ENCODE measurements at regions not wholly inside any gene's neighbourhood (a gene's known extent, or its start where the extent isn't known, plus 50 kb on each side); places are given as distances from the start of the nearest gene placed in this dataset.
"Not testable (repeated sequence)": the region's sequence is repeated elsewhere in the genome, so short reads cannot be mapped to it uniquely, and the experiment has no call there.

DNA sequence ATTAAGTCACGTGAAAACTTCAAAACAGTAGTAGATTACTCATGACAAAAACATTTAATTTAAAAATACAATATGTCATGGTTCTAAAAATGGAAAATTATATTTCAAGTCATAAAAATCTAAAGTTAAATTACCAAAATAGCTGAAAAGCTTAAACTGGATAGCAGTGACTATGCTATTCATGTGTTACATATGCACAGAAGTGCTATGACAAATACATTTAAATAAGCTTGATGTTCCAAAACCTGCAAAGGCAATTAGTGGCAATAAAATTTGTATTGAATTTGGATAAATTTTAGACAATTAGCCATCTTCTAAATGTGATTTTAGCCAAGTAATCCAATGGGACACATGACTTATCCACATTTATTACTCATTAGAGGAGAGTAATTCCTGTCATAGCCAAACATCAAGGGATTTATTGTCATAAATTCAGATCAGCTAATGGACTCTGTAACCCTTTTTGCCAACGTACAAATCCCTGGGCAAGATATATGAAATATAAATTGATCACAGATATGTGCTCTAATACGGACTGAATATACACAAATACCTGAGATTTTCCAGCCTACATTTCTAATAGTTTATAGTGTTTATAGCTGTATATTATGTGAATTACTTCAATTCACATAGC is 419.4 kb downstream of the ISL1 start:
- Histone ChIP-seq H3K9me3 (ENCODE audit: control insufficient read depth in 5 of 5, low read length in 5 of 5) (no peaks in the 10 kb centered on the region), H3K9ac (ENCODE audit: low read length in 5 of 5) (no peak overlapping the region), H3K4me1 (ENCODE audit: control insufficient read depth in 5 of 5, insufficient read depth in 5 of 5, low read length in 5 of 5) (peaks cover 0 to 5% (median 0%) of the 10 kb centered on the region in 5 donors), H3K27ac (ENCODE audit: low read depth, low read length) (no peak overlapping the region), H3K36me3 (ENCODE audit: control insufficient read depth in 5 of 5, insufficient read depth in 5 of 5, low read length in 5 of 5) (no peaks in the 10 kb centered on the region), H3K27me3 (ENCODE audit: control insufficient read depth in 5 of 5, insufficient read depth in 4 of 5, low read length in 5 of 5) (no peaks in the 10 kb centered on the region), H3K4me3 (ENCODE audit: low read depth in 1 of 5, low read length in 5 of 5) (no peak overlapping the region)

DNA sequence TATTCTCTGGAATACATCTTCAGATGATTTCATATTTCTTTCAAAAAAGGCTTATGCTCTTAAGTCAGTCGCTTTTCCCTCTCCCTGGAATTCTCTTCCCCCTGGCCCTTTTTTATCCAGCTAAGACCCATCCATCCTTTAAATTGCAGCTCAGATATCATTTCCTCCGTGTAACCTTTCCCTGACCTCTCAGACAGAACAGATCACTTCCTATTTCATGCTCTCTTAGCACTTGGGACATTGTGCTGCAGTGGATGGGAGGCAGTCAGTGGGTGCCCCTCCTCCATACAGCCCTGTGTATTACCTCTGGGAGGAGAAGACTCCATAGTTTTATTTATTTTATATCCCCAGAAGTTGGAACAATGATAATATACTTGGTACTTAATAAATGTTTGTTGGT is 423.4 kb downstream of the ISL1 start:
- Histone ChIP-seq H3K9ac (ENCODE audit: low read length in 5 of 5) (no peak overlapping the region), H3K9me3 (ENCODE audit: control insufficient read depth in 5 of 5, low read length in 5 of 5) (no peaks in the 10 kb centered on the region), H3K4me3 (ENCODE audit: low read depth in 1 of 5, low read length in 5 of 5) (no peak overlapping the region), H3K36me3 (ENCODE audit: control insufficient read depth in 5 of 5, insufficient read depth in 5 of 5, low read length in 5 of 5) (no peaks in the 10 kb centered on the region), H3K27ac (ENCODE audit: low read depth, low read length) (no peak overlapping the region), H3K4me1 (ENCODE audit: control insufficient read depth in 5 of 5, insufficient read depth in 5 of 5, low read length in 5 of 5) (peaks cover 0 to 5% (median 0%) of the 10 kb centered on the region in 5 donors), H3K27me3 (ENCODE audit: control insufficient read depth in 5 of 5, insufficient read depth in 4 of 5, low read length in 5 of 5) (no peaks in the 10 kb centered on the region)

DNA sequence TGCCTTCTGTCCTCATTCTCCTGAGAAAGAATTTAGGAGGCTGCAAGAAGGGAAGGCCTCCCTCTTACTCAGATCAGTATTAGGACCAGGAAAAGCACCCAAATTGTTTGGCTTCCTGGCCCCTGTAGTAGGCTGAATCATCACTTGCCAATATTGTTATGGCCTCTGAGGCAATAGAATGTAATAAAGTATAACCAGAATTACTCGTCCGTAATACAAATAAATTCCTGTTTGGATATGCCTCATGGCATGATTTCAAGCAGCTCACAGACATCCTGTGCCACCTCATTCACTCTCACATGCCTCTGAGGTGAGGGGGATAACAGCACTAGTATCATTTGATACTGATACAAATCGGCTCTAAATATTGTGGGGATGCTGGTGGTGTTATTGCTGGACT is 427.3 kb downstream of the ISL1 start:
- H3K27me3 ChIP-seq (ENCODE audit: control insufficient read depth in 5 of 5, insufficient read depth in 4 of 5, low read length in 5 of 5), result no peaks in the 10 kb centered on the region
- H3K4me3 ChIP-seq (ENCODE audit: low read depth in 1 of 5, low read length in 5 of 5), result no peak overlapping the region
- H3K36me3 ChIP-seq (ENCODE audit: control insufficient read depth in 5 of 5, insufficient read depth in 5 of 5, low read length in 5 of 5), result no peaks in the 10 kb centered on the region
- H3K4me1 ChIP-seq (ENCODE audit: control insufficient read depth in 5 of 5, insufficient read depth in 5 of 5, low read length in 5 of 5), result peaks cover 0 to 2% (median 0%) of the 10 kb centered on the region in 5 donors
- no peak overlapping the region for H3K27ac ChIP-seq (ENCODE audit: low read depth, low read length)
- no peak overlapping the region for H3K9ac ChIP-seq (ENCODE audit: low read length in 5 of 5)
- H3K9me3 ChIP-seq (ENCODE audit: control insufficient read depth in 5 of 5, low read length in 5 of 5), result no peaks in the 10 kb centered on the region

DNA sequence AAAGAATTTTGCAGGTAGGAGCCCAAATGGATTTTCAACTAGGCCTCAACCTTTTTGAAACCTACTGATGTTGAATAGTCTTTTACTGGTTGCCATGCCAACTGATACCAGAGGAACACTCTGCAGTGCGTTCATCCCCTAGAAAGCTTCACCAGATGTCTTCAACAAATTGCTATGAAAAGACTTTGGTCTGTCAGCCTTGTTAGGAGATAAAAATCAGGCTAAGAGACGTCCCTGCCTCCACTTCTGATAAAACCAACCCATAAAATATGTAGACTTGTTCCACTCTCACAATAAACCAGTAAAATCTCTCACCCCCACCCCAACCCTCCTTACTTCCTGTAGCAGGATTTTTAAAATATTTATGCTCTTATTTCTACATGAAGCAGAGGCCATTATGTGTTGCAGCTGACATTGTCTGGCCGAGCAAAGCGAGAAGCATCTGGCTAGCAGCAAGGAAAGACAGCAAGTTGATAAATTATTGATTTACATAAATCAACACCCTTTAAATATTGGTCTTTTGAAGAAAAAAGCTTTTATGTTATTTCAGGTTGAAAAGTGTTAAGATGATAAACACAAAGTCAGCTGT is 428.7 kb downstream of the ISL1 start:
- H3K36me3 ChIP-seq (ENCODE audit: control insufficient read depth in 5 of 5, insufficient read depth in 5 of 5, low read length in 5 of 5), result no peaks in the 10 kb centered on the region
- no peak overlapping the region for H3K4me3 ChIP-seq (ENCODE audit: low read depth in 1 of 5, low read length in 5 of 5)
- H3K9me3 ChIP-seq (ENCODE audit: control insufficient read depth in 5 of 5, low read length in 5 of 5), result no peaks in the 10 kb centered on the region
- no peak overlapping the region for H3K9ac ChIP-seq (ENCODE audit: low read length in 5 of 5)
- no peak overlapping the region for H3K27ac ChIP-seq (ENCODE audit: low read depth, low read length)
- no peaks in the 10 kb centered on the region for H3K27me3 ChIP-seq (ENCODE audit: control insufficient read depth in 5 of 5, insufficient read depth in 4 of 5, low read length in 5 of 5)
- peaks cover 0 to 8% (median 0%) of the 10 kb centered on the region in 5 donors for H3K4me1 ChIP-seq (ENCODE audit: control insufficient read depth in 5 of 5, insufficient read depth in 5 of 5, low read length in 5 of 5)

DNA sequence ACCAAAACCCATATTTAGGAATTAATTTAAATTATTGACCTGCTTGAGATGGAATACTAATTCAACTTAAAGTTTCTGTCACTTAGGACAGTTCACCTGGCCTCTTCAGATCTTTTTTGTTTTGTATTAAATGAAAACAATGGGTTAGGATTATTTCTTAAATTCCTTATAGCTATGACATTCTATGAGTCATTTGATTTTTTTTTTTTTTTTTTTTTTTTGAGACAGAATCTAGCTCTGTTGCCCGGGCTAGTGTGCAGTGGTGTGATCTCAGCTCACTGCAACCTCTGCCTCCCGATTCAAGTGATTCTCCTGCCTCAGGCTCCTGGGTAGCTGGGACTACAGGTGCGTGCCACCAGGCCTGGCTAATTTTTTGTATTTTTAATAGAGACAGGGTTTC is 431.6 kb downstream of the ISL1 start:
- H3K27me3 ChIP-seq (ENCODE audit: control insufficient read depth in 5 of 5, insufficient read depth in 4 of 5, low read length in 5 of 5); H3K36me3 ChIP-seq (ENCODE audit: control insufficient read depth in 5 of 5, insufficient read depth in 5 of 5, low read length in 5 of 5); H3K4me1 ChIP-seq (ENCODE audit: control insufficient read depth in 5 of 5, insufficient read depth in 5 of 5, low read length in 5 of 5); H3K27ac ChIP-seq (ENCODE audit: low read depth, low read length); H3K9ac ChIP-seq (ENCODE audit: low read length in 5 of 5); H3K9me3 ChIP-seq (ENCODE audit: control insufficient read depth in 5 of 5, low read length in 5 of 5); H3K4me3 ChIP-seq (ENCODE audit: low read depth in 1 of 5, low read length in 5 of 5): not testable (repeated sequence)

DNA sequence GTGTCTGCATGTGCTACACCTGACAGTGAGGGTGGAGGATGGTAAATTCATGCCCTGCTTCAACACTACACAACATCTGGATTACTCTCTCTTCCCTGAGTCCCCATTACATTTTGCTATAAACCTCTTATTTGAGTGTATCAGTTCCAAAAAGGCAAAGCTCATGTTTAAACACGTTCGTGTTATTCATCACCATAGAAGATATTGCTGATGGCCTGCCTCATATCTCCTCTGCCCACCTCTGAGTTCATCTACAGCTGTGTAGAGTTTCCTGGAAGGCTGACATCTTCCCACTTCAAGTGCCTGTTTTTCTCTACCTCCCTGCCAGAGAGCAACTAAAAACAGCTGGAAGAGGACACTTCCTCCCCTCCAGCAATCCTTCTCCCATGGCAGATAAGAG is 433.2 kb downstream of the ISL1 start:
- H3K27me3 ChIP-seq (ENCODE audit: control insufficient read depth in 5 of 5, insufficient read depth in 4 of 5, low read length in 5 of 5), result no peaks in the 10 kb centered on the region
- no peaks in the 10 kb centered on the region for H3K9me3 ChIP-seq (ENCODE audit: control insufficient read depth in 5 of 5, low read length in 5 of 5)
- H3K4me3 ChIP-seq (ENCODE audit: low read depth in 1 of 5, low read length in 5 of 5), result no peak overlapping the region
- H3K36me3 ChIP-seq (ENCODE audit: control insufficient read depth in 5 of 5, insufficient read depth in 5 of 5, low read length in 5 of 5), result no peaks in the 10 kb centered on the region
- no peak overlapping the region for H3K27ac ChIP-seq (ENCODE audit: low read depth, low read length)
- H3K4me1 ChIP-seq (ENCODE audit: control insufficient read depth in 5 of 5, insufficient read depth in 5 of 5, low read length in 5 of 5), result peaks cover 0 to 8% (median 0%) of the 10 kb centered on the region in 5 donors
- H3K9ac ChIP-seq (ENCODE audit: low read length in 5 of 5), result no peak overlapping the region

DNA sequence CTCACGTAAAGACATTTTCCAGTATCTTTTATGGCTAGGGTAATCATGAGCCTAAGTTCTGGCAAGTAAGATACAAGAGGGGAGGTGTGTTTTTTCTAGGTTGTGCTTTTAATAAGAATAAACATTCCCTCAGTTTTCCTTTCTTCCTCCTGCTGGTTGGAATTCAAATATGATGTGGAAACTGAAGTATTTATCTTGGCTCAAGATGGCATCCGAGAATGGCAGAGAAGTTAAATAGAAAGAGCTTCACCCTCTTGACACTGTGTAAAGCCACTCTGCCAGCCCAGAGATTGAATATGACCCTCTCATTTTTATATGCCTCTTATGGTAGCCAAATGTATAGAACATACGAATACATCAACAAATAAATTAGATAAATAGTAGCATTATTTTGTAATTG is 438.4 kb downstream of the ISL1 start:
- no peaks in the 10 kb centered on the region for H3K4me1 ChIP-seq (ENCODE audit: control insufficient read depth in 5 of 5, insufficient read depth in 5 of 5, low read length in 5 of 5)
- no peaks in the 10 kb centered on the region for H3K9me3 ChIP-seq (ENCODE audit: control insufficient read depth in 5 of 5, low read length in 5 of 5)
- no peaks in the 10 kb centered on the region for H3K27me3 ChIP-seq (ENCODE audit: control insufficient read depth in 5 of 5, insufficient read depth in 4 of 5, low read length in 5 of 5)

DNA sequence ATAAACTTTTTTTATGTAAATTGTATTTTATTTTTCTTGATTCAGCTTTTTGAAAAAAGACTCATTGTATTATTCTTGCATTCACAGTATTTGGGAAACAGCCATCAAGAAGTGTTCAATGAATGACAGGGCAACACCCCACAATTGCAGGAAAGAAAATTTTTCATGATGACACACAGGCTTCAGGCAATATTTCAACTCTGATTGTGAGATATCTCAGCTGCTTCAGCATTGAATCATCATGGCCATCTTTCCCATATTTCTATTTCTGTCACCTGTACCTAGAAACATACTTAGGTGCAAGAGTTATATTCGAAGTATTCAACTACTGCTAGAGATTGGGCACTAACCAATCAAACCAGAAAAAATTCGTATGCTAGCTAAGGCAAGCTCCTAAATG is 446.0 kb downstream of the ISL1 start:
- H3K9me3 ChIP-seq (ENCODE audit: control insufficient read depth in 5 of 5, low read length in 5 of 5), result no peaks in the 10 kb centered on the region
- peaks cover 0 to 5% (median 0%) of the 10 kb centered on the region in 5 donors for H3K4me1 ChIP-seq (ENCODE audit: control insufficient read depth in 5 of 5, insufficient read depth in 5 of 5, low read length in 5 of 5)
- no peak overlapping the region for H3K9ac ChIP-seq (ENCODE audit: low read length in 5 of 5)
- no peak overlapping the region for H3K27ac ChIP-seq (ENCODE audit: low read depth, low read length)
- H3K4me3 ChIP-seq (ENCODE audit: low read depth in 1 of 5, low read length in 5 of 5), result no peak overlapping the region
- H3K27me3 ChIP-seq (ENCODE audit: control insufficient read depth in 5 of 5, insufficient read depth in 4 of 5, low read length in 5 of 5), result no peaks in the 10 kb centered on the region
- no peaks in the 10 kb centered on the region for H3K36me3 ChIP-seq (ENCODE audit: control insufficient read depth in 5 of 5, insufficient read depth in 5 of 5, low read length in 5 of 5)

More for the DNA sequence above, 438.4 kb downstream of the ISL1 start:
- Histone ChIP-seq H3K9ac (ENCODE audit: low read length in 5 of 5) (no peak overlapping the region), H3K36me3 (ENCODE audit: control insufficient read depth in 5 of 5, insufficient read depth in 5 of 5, low read length in 5 of 5) (no peaks in the 10 kb centered on the region), H3K4me3 (ENCODE audit: low read depth in 1 of 5, low read length in 5 of 5) (no peak overlapping the region), H3K27ac (ENCODE audit: low read depth, low read length) (no peak overlapping the region)

DNA sequence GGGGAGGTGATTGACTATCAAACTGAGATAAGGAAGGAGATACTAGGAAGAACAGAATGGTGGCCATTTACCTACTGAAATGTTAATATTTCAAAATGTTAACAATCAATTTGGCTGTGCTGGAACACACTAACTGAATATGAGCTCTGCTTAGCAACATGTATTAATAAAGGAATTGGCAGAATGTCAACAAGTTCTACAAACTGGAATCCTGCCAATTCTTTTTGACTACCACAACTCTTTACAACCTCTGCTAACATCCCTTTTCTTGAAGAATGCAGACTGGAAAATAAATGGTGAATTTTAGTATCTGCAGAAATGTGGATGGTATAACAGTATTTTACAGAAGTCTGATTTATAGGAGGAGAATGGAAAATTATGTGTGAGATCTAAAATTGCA is 446.4 kb downstream of the ISL1 start:
- H3K4me1 ChIP-seq (ENCODE audit: control insufficient read depth in 5 of 5, insufficient read depth in 5 of 5, low read length in 5 of 5), result peaks cover 0 to 5% (median 0%) of the 10 kb centered on the region in 5 donors
- no peak overlapping the region for H3K4me3 ChIP-seq (ENCODE audit: low read depth in 1 of 5, low read length in 5 of 5)
- H3K27me3 ChIP-seq (ENCODE audit: control insufficient read depth in 5 of 5, insufficient read depth in 4 of 5, low read length in 5 of 5), result no peaks in the 10 kb centered on the region
- H3K27ac ChIP-seq (ENCODE audit: low read depth, low read length), result no peak overlapping the region
- no peak overlapping the region for H3K9ac ChIP-seq (ENCODE audit: low read length in 5 of 5)
- H3K9me3 ChIP-seq (ENCODE audit: control insufficient read depth in 5 of 5, low read length in 5 of 5), result no peaks in the 10 kb centered on the region
- no peaks in the 10 kb centered on the region for H3K36me3 ChIP-seq (ENCODE audit: control insufficient read depth in 5 of 5, insufficient read depth in 5 of 5, low read length in 5 of 5)

DNA sequence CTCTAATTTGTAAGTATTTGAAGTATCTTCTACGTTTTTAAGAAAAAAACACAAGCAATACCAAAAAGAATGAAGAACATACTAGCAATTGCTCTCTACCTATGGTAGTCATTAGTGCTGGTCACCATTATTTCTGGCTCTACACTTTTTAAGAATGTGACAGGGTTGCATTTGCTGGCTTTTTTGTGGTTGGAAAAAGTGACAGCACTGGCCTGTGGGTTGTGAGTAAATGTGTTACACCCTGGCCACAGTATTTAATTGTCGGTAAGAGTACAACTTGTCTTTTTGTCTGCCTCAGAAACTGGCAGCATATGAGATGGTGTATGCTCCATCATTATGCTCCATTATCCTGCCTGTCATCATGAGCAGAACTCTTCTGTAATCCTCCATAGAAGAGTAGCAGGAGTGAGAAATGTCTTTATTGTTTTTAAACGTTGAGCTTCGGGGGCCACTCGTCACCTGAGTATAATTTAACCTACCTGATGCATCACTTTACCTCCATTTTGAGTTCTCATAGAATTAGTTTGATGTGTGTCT is 449.8 kb downstream of the ISL1 start:
- H3K36me3 ChIP-seq (ENCODE audit: control insufficient read depth in 5 of 5, insufficient read depth in 5 of 5, low read length in 5 of 5), result no peaks in the 10 kb centered on the region
- no peaks in the 10 kb centered on the region for H3K27me3 ChIP-seq (ENCODE audit: control insufficient read depth in 5 of 5, insufficient read depth in 4 of 5, low read length in 5 of 5)
- H3K4me1 ChIP-seq (ENCODE audit: control insufficient read depth in 5 of 5, insufficient read depth in 5 of 5, low read length in 5 of 5), result peaks cover 0 to 5% (median 0%) of the 10 kb centered on the region in 5 donors
- H3K9ac ChIP-seq (ENCODE audit: low read length in 5 of 5), result no peak overlapping the region
- H3K4me3 ChIP-seq (ENCODE audit: low read depth in 1 of 5, low read length in 5 of 5), result no peak overlapping the region
- no peak overlapping the region for H3K27ac ChIP-seq (ENCODE audit: low read depth, low read length)
- no peaks in the 10 kb centered on the region for H3K9me3 ChIP-seq (ENCODE audit: control insufficient read depth in 5 of 5, low read length in 5 of 5)
